Ishikawa (cell line): ENCODE measurements at regions not wholly inside any gene's neighbourhood (a gene's known extent, or its start where the extent isn't known, plus 50 kb on each side); places are given as distances from the start of the nearest gene placed in this dataset.

ENCODE experiments used
- CEBPB ChIP-seq: IDR thresholded peaks from 2 replicates; pipeline ENCODE4 v1.6.1; 2012
- CREB1 ChIP-seq: IDR thresholded peaks from 2 replicates; pipeline ENCODE4 v1.6.1; 2012; ENCODE audit warnings: low read depth
- EGR1 ChIP-seq: IDR thresholded peaks from 2 replicates; pipeline ENCODE4 v1.6.1; 2012
- EP300 ChIP-seq: IDR thresholded peaks from 2 replicates; pipeline ENCODE4 v1.6.1; 2012; ENCODE audit warnings: borderline replicate concordance
- FOXM1 ChIP-seq: IDR thresholded peaks from 2 replicates; pipeline ENCODE4 v1.6.1; 2012; ENCODE audit warnings: low read depth, borderline replicate concordance
- NFIC ChIP-seq: IDR thresholded peaks from 2 replicates; pipeline ENCODE4 v1.6.1; 2012
- RAD21 ChIP-seq: IDR thresholded peaks from 2 replicates; pipeline ENCODE4 v1.6.1; 2012; ENCODE audit warnings: low read depth
- TAF1 ChIP-seq: IDR thresholded peaks from 2 replicates; pipeline ENCODE4 v1.6.1; 2012; ENCODE audit warnings: low read depth, mild to moderate bottlenecking
- TCF12 ChIP-seq: IDR thresholded peaks from 2 replicates; pipeline ENCODE4 v1.6.1; 2012; ENCODE audit warnings: low read depth
- TEAD4 ChIP-seq: IDR thresholded peaks from 2 replicates; pipeline ENCODE4 v1.6.1; 2012
- YY1 ChIP-seq: IDR thresholded peaks from 2 replicates; pipeline ENCODE4 v1.6.1; 2012; ENCODE audit warnings: low read depth
- ZBTB7A ChIP-seq: IDR thresholded peaks from 2 replicates; pipeline ENCODE4 v1.6.1; 2012; ENCODE audit warnings: low read depth
- TF ChIP-seq, protein P1 (sequence below): IDR thresholded peaks from 2 replicates; pipeline ENCODE4 v1.6.1; 2012
- TF ChIP-seq, protein P2 (sequence below): IDR thresholded peaks from 2 replicates; pipeline ENCODE4 v1.6.1; 2012; ENCODE audit warnings: low read depth, mild to moderate bottlenecking
- TF ChIP-seq, protein P3 (sequence below): IDR thresholded peaks from 2 replicates; pipeline ENCODE4 v1.6.1; 2012

DNA sequence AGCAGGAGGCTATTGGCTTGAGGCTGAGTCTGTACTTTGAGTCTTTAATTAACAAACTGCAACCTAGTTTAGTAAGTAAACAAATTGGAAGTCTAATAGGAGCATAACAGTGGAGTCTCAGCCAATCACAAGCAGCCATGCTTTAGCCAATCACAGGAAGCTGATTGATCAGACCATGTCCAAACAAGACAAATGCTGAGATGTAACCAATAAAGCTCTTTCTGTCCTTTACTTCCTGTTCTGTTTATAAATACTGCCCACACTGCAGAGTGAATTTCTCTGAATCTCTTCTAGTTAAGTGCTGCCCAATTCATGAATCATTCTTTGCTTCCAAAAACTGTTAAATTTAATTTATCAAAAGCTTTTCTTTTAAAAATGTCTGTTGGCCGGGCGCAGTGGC, 146.6 kb upstream of the DLX2 start:
- TF ChIP-seq TCF12 (no peak), YY1 (no peak)
- TF ChIP-seq, protein P1, sequence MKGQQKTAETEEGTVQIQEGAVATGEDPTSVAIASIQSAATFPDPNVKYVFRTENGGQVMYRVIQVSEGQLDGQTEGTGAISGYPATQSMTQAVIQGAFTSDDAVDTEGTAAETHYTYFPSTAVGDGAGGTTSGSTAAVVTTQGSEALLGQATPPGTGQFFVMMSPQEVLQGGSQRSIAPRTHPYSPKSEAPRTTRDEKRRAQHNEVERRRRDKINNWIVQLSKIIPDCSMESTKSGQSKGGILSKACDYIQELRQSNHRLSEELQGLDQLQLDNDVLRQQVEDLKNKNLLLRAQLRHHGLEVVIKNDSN: no peak

DNA sequence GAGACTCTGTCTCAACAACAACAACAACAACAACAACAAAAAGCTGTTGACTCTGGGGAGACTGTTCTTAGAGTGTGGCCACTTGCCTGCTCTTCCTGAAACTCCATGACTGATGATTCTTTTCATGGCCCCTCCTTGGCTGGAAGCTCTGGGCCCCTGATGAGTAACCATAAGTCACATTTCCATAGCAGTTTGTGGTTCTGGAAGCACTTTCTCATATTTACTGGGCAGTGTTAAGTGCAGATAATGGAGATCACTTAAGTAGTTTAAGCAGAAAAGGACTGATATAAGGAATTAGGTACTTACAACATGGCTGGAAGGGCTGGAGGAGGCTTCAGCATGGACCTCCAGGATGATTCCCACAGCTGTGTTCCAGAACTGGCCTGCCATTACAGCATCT, 147.3 kb upstream of the DLX2 start:
- TF ChIP-seq TEAD4: no peak
- TF ChIP-seq CREB1: no peak
- no peak for TF ChIP-seq TAF1
- TF ChIP-seq, protein P1: no peak
- TF ChIP-seq, protein P2, sequence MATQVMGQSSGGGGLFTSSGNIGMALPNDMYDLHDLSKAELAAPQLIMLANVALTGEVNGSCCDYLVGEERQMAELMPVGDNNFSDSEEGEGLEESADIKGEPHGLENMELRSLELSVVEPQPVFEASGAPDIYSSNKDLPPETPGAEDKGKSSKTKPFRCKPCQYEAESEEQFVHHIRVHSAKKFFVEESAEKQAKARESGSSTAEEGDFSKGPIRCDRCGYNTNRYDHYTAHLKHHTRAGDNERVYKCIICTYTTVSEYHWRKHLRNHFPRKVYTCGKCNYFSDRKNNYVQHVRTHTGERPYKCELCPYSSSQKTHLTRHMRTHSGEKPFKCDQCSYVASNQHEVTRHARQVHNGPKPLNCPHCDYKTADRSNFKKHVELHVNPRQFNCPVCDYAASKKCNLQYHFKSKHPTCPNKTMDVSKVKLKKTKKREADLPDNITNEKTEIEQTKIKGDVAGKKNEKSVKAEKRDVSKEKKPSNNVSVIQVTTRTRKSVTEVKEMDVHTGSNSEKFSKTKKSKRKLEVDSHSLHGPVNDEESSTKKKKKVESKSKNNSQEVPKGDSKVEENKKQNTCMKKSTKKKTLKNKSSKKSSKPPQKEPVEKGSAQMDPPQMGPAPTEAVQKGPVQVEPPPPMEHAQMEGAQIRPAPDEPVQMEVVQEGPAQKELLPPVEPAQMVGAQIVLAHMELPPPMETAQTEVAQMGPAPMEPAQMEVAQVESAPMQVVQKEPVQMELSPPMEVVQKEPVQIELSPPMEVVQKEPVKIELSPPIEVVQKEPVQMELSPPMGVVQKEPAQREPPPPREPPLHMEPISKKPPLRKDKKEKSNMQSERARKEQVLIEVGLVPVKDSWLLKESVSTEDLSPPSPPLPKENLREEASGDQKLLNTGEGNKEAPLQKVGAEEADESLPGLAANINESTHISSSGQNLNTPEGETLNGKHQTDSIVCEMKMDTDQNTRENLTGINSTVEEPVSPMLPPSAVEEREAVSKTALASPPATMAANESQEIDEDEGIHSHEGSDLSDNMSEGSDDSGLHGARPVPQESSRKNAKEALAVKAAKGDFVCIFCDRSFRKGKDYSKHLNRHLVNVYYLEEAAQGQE: no peak
- no peak for TF ChIP-seq CEBPB
- no peak for TF ChIP-seq EP300
- TF ChIP-seq, protein P3, sequence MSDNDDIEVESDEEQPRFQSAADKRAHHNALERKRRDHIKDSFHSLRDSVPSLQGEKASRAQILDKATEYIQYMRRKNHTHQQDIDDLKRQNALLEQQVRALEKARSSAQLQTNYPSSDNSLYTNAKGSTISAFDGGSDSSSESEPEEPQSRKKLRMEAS: no peak
- no peak for TF ChIP-seq FOXM1
- no peak for TF ChIP-seq RAD21
- no peak for TF ChIP-seq NFIC
- no peak for TF ChIP-seq TCF12
- TF ChIP-seq EGR1: no peak
- no peak for TF ChIP-seq YY1

DNA sequence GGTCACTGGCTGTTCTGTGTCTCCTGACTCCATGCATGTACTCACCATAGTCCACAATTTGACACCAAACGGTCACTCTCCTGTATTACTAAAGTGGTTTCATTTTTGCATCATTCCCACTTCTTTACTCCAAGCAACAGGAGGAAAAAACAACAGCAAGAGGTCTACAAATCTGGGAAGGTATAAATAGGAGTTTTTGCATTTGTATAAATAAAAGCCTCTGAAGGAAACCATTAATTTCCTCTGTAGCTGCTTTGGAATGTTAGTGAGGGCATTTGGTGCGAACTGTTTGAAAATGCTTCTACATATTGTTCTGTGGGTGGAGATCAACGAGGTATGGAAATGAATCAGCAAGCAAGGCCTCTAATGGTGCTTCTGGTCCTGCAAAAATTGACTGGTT, 148.5 kb upstream of the DLX2 start:
- TF ChIP-seq TEAD4: no peak
- TF ChIP-seq NFIC: no peak
- TF ChIP-seq, protein P1: no peak
- TF ChIP-seq YY1: no peak
- no peak for TF ChIP-seq CREB1
- TF ChIP-seq CEBPB: no peak

DNA sequence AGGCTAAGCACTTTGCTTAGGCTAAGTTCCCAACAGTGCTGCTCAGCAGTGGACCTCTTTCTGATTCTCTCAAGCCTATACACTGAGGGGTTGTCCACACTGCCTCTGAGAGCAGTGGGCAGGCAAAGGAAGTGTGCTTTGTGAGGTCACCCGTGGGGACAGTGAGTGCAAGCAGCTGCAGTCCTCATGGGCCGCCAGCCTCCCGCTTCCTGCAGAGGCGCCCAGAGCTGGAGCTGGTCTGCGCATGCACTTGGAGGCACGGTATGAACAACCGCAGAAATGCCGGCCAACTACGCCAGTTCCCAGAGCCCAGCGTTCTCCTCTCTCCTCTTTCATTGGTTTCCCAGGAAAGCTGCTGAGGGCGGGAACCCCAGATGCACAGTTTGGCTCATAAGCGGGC, 149.5 kb upstream of the DLX2 start:
- TF ChIP-seq, protein P1: no peak
- TF ChIP-seq CEBPB (no peak), TAF1 (no peak), FOXM1 (no peak), ZBTB7A (no peak), YY1 (no peak), RAD21 (no peak), NFIC (no peak), EGR1 (no peak), TCF12 (no peak), EP300 (no peak), TEAD4 (no peak), CREB1 (no peak)
- TF ChIP-seq, protein P2: no peak
- TF ChIP-seq, protein P3: no peak

DNA sequence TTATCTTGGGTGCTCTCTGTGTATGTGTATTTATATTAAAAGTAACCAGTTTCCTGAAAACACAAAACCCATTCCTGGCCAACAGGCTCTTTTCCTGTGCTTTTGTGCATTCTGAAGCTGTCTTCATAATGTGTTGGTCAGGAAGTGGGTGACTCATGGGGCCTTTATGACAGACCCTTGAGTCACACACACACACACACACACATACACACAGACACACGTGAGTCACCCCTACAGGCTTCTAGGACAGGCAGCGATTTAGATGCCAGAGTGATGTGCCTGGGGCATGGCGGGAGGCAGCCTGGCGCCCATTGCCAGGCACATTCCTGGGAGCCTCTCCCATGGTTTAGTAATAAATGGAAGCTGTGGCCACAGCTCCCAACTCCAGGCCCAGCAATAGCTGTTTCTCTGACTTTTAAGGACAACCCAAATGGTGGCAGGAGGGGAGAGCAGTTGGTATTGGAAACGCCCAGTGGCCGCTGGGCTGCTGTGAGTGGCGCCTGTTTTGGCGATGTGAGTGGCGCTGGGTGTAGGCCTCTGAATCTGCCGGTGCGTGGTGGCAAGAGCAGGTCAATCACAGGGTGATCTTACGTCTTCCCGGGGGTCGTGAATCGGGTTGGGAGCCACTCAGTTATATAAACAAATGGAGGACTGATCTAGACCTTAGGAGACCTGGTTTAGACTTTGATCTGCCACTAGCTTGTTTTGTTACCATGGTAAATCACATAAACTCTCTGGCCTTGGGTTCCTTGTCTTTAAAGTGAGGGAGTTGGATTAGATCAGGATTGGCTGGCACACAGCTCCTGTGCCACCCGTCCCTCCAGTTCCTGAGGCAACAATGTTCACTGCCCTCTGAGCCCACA, 150.7 kb upstream of the DLX2 start:
- TF ChIP-seq RAD21 (0 out of 2 replicates have a peak, but pooled peaks have one; percentile 2), FOXM1 (peak; percentile 42; the same call in 1 of the 2 replicates), TAF1 (no peak), YY1 (peak; percentile 60; the same call in 1 of the 2 replicates), TCF12 (peak; percentile 74), CEBPB (no peak), EP300 (peak; percentile 73; the same call in 1 of the 2 replicates), NFIC (peak; percentile 57; the same call in 1 of the 2 replicates), TEAD4 (peak; percentile 56; the same call in 1 of the 2 replicates)
- TF ChIP-seq, protein P1: no peak
